ENCODE measurements at regions not wholly inside any gene's neighbourhood (a gene's known extent, or its start where the extent isn't known, plus 50 kb on each side); places are given as distances from the start of the nearest gene placed in this dataset.

DNA sequence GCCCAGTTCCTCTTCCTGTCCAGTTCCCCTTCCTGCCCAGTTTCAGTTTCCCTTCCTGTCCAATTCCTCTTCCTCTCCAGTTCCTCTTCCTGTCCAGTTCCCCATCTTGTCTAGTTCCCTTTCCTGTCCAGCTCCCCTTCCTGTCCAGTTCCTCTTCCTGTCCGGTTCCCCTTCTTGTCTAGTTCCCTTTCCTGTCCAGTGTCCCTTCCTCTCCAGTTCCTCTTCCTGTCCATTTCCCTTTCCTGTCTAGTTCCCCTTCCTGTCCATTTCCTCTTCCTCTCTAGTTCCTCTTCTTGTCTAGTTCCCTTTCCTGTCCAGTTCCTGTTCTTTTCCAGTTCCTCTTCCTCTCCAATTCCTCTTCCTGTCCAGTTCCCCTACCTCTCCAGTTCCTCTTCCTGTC is 68.1 kb upstream of the ADCY1 start:
- Histone ChIP-seq H3K27ac (ENCODE audit: insufficient read depth, low read length) (no peak overlapping the region), H3K9me3 (ENCODE audit: control insufficient read depth, insufficient read depth, low read length) (no peaks in the 10 kb centered on the region; the same call in 1 of the 2 replicates), H3K56ac (ENCODE audit: extremely low read depth, insufficient read depth, low read length) (no peak overlapping the region), H3K18ac (ENCODE audit: low read depth, low read length) (no peak overlapping the region), H3K14ac (replicated peaks; ENCODE audit: low read depth, low read length) (no peak overlapping the region), H3K9me1 (ENCODE audit: insufficient read depth, low read length) (no peaks in the 10 kb centered on the region), H4K20me1 (ENCODE audit: insufficient read depth, low read length) (no peaks in the 10 kb centered on the region), H3K23ac (ENCODE audit: low read depth, low read length) (no peak overlapping the region), H3K36me3 (ENCODE audit: control insufficient read depth, insufficient read depth, low read length) (no peaks in the 10 kb centered on the region), H2AK5ac (ENCODE audit: low read depth, low read length) (no peak overlapping the region), H3K79me1 (ENCODE audit: low read depth in 1 of 2, low read length in 2 of 2) (no peaks in the 10 kb centered on the region), H2BK20ac (ENCODE audit: low read depth, low read length) (no peak overlapping the region), H2BK120ac (ENCODE audit: low read depth, low read length) (no peak overlapping the region), H3K4me1 (ENCODE audit: control insufficient read depth, insufficient read depth, low read length) (no peaks in the 10 kb centered on the region), H3K4me2 (ENCODE audit: low read depth, low read length) (no peak overlapping the region), H3K9ac (ENCODE audit: low read depth, low read length) (no peak overlapping the region), H2BK15ac (ENCODE audit: low read depth, low read length) (no peak overlapping the region), H2BK5ac (ENCODE audit: low read depth, low read length, poor library complexity, severe bottlenecking) (no peak overlapping the region), H4K8ac (ENCODE audit: low read depth in 2 of 2, low read length in 2 of 2) (no peak overlapping the region), H2AFZ (replicated peaks; ENCODE audit: low read length, poor library complexity) (no peak overlapping the region), H3K27me3 (ENCODE audit: control insufficient read depth, insufficient read depth, low read length) (no peaks in the 10 kb centered on the region), H3K4me3 (ENCODE audit: insufficient read depth, low read depth, low read length) (no peak overlapping the region), H2AK9ac (replicated peaks; ENCODE audit: low read depth, low read length, poor library complexity) (no peak overlapping the region), H3K4ac (ENCODE audit: low read depth, low read length) (no peak overlapping the region), H4K5ac (ENCODE audit: low read depth, low read length) (no peak overlapping the region), H4K91ac (ENCODE audit: insufficient read depth, low read depth, low read length) (no peak overlapping the region)
- WGBS, 2 experiments (ENCODE audit: extremely low coverage in 2 of 2, insufficient read length in 1 of 2), result no CpG with 5 or more reads among the region's 1 CpG
- DNase-seq, result no peak
- BruUV-seq (replicated peaks), result no TSS peak
- in situ Hi-C loops (cut with MboI; ENCODE audit: low sequenced_read_pairs) (no loop called here), intact Hi-C loops (cut with micrococcal nuclease) (no loop called here), dilution Hi-C loops (cut with HindIII; ENCODE audit: low sequenced_read_pairs, unreplicated experiment) (no loop called here)
- TF ChIP-seq, protein P1, sequence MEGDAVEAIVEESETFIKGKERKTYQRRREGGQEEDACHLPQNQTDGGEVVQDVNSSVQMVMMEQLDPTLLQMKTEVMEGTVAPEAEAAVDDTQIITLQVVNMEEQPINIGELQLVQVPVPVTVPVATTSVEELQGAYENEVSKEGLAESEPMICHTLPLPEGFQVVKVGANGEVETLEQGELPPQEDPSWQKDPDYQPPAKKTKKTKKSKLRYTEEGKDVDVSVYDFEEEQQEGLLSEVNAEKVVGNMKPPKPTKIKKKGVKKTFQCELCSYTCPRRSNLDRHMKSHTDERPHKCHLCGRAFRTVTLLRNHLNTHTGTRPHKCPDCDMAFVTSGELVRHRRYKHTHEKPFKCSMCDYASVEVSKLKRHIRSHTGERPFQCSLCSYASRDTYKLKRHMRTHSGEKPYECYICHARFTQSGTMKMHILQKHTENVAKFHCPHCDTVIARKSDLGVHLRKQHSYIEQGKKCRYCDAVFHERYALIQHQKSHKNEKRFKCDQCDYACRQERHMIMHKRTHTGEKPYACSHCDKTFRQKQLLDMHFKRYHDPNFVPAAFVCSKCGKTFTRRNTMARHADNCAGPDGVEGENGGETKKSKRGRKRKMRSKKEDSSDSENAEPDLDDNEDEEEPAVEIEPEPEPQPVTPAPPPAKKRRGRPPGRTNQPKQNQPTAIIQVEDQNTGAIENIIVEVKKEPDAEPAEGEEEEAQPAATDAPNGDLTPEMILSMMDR (conservative IDR thresholded peaks at IDR 0.05; ENCODE audit: low read depth, low read length), result no peak
- no peak for TF ChIP-seq CEBPB (IDR thresholded peaks at IDR 0.05; ENCODE audit: low read depth, low read length)
- TF ChIP-seq, protein P2, sequence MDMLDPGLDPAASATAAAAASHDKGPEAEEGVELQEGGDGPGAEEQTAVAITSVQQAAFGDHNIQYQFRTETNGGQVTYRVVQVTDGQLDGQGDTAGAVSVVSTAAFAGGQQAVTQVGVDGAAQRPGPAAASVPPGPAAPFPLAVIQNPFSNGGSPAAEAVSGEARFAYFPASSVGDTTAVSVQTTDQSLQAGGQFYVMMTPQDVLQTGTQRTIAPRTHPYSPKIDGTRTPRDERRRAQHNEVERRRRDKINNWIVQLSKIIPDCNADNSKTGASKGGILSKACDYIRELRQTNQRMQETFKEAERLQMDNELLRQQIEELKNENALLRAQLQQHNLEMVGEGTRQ (IDR thresholded peaks at IDR 0.05; ENCODE audit: low read depth, low read length), result no peak
- TF ChIP-seq SMC3 (IDR thresholded peaks at IDR 0.05; ENCODE audit: low read depth, low read length), result no peak
- no peak for TF ChIP-seq CHD1 (IDR thresholded peaks at IDR 0.05; ENCODE audit: low read depth, low read length)
- no peak for TF ChIP-seq MAFK (IDR thresholded peaks at IDR 0.05; ENCODE audit: low read depth, low read length)
- TF ChIP-seq MXI1 (IDR thresholded peaks at IDR 0.05; ENCODE audit: borderline replicate concordance, low read depth, low read length), result no peak
- no peak for TF ChIP-seq NFE2L2 (IDR thresholded peaks at IDR 0.05; ENCODE audit: low read depth, low read length)
- TF ChIP-seq RCOR1 (IDR thresholded peaks at IDR 0.05; ENCODE audit: insufficient replicate concordance, low read length), result no peak
- no peak for TF ChIP-seq RAD21 (IDR thresholded peaks at IDR 0.05; ENCODE audit: low read length)
- TF ChIP-seq RFX5 (IDR thresholded peaks at IDR 0.05; ENCODE audit: low read depth, low read length), result no peak
- TF ChIP-seq POLR2A (IDR thresholded peaks at IDR 0.05; ENCODE audit: low read depth, low read length), result no peak
- TF ChIP-seq BHLHE40 (IDR thresholded peaks at IDR 0.05; ENCODE audit: low read depth, low read length), result no peak
- no peak for TF ChIP-seq FOS (IDR thresholded peaks at IDR 0.05; ENCODE audit: low read depth, low read length)
- TF ChIP-seq, protein P3, sequence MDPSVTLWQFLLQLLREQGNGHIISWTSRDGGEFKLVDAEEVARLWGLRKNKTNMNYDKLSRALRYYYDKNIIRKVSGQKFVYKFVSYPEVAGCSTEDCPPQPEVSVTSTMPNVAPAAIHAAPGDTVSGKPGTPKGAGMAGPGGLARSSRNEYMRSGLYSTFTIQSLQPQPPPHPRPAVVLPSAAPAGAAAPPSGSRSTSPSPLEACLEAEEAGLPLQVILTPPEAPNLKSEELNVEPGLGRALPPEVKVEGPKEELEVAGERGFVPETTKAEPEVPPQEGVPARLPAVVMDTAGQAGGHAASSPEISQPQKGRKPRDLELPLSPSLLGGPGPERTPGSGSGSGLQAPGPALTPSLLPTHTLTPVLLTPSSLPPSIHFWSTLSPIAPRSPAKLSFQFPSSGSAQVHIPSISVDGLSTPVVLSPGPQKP (IDR thresholded peaks at IDR 0.05; ENCODE audit: borderline replicate concordance, low read depth, low read length), result no peak
- TF ChIP-seq MAZ (IDR thresholded peaks at IDR 0.05; ENCODE audit: borderline replicate concordance, low read depth, low read length), result no peak
- ChIA-PET POLR2A (ENCODE audit: unreplicated experiment) (no interaction called here), CTCF (no interaction called here)
- ATAC-seq (ENCODE audit: low read depth), result no peak
